Brain microvascular endothelial cell (primary cell): ENCODE measurements at regions not wholly inside any gene's neighbourhood (a gene's known extent, or its start where the extent isn't known, plus 50 kb on each side); places are given as distances from the start of the nearest gene placed in this dataset.

ENCODE experiments used
- DNase-seq: peaks from one replicate; pipeline ENCODE4 v3.0.0-alpha.2; 2020
- H3K27ac ChIP-seq: fragments of 250-450 bp; sonication (Bioruptor Pico); 2 replicates; pipeline ENCODE4 v1.5.1; 2020; ENCODE audit warnings: mild to moderate bottlenecking, moderate library complexity
- H3K27me3 ChIP-seq: fragments of 250-450 bp; sonication (Bioruptor Pico); replicated peaks from 2 replicates; pipeline ENCODE4 v1.5.1; 2020; ENCODE audit warnings: mild to moderate bottlenecking
- H3K36me3 ChIP-seq: fragments of 250-450 bp; sonication (Bioruptor Pico); replicated peaks from 2 replicates; pipeline ENCODE4 v1.5.1; 2020; ENCODE audit warnings: mild to moderate bottlenecking
- H3K4me3 ChIP-seq: 2 replicates; pipeline ENCODE4 v1.5.1; 2011; ENCODE audit warnings: low read depth, mild to moderate bottlenecking, control low read depth, low read length, moderate library complexity
- CTCF ChIP-seq: IDR thresholded peaks from 2 replicates; pipeline ENCODE4 v1.5.1; 2011; ENCODE audit warnings: low read depth, mild to moderate bottlenecking, moderate library complexity, low read length, control low read depth, inconsistent platforms; ENCODE audit errors: missing control alignments
- in situ Hi-C: cut with HindIII; loops from 2 replicates; pipeline ENCODE4 v1.10.0; 2017; ENCODE audit warnings: low sequenced_read_pairs, low pct_ligation_motif_present

GRCh38 chr2:136410673-136411072, 292.7 kb upstream of the CXCR4 start:
- Histone ChIP-seq H3K36me3 (no peaks in the 10 kb centered on the region), H3K27ac (no peak overlapping the region), H3K27me3 (no peaks in the 10 kb centered on the region), H3K4me3 (no peak overlapping the region)
- DNase-seq = no peak
- in situ Hi-C loops = loop anchor here (25.0 kb wide), 1 partner anchor 1427 kb away; no protein-coding TSS in a partner anchor
- no peak for TF ChIP-seq CTCF

GRCh38 chr2:136408795-136409194, 290.8 kb upstream of the CXCR4 start:
- no peak for DNase-seq
- no peak for TF ChIP-seq CTCF
- Histone ChIP-seq H3K4me3 (no peak overlapping the region), H3K27me3 (no peaks in the 10 kb centered on the region), H3K27ac (no peak overlapping the region), H3K36me3 (no peaks in the 10 kb centered on the region)
- in situ Hi-C loops = loop anchor here (25.0 kb wide), 1 partner anchor 1429 kb away; no protein-coding TSS in a partner anchor

- no peak for TF ChIP-seq CTCF
- Histone ChIP-seq H3K27ac (no peak overlapping the region), H3K36me3 (no peaks in the 10 kb centered on the region), H3K4me3 (no peak overlapping the region), H3K27me3 (no peaks in the 10 kb centered on the region)
- DNase-seq = no peak
- in situ Hi-C loops = loop anchor here (25.0 kb wide), 1 partner anchor 1429 kb away; no protein-coding TSS in a partner anchor
Measured at GRCh38 chr2:136407952-136408318, 290.0 kb upstream of the CXCR4 start.

- H3K27me3 ChIP-seq = no peaks in the 10 kb centered on the region
- TF ChIP-seq CTCF = no peak
- in situ Hi-C loops = loop anchor here (25.0 kb wide), 1 partner anchor 1430 kb away; no protein-coding TSS in a partner anchor
- H3K27ac ChIP-seq = no peak overlapping the region
- H3K36me3 ChIP-seq = no peaks in the 10 kb centered on the region
- DNase-seq = no peak
- H3K4me3 ChIP-seq = no peak overlapping the region
Measured at GRCh38 chr2:136407117-136407951, 289.4 kb upstream of the CXCR4 start.

- Histone ChIP-seq H3K27me3 (no peaks in the 10 kb centered on the region), H3K27ac (no peak overlapping the region), H3K36me3 (no peaks in the 10 kb centered on the region), H3K4me3 (no peak overlapping the region)
- no peak for TF ChIP-seq CTCF
- in situ Hi-C loops = loop anchor here (25.0 kb wide), 1 partner anchor 1432 kb away; no protein-coding TSS in a partner anchor
- DNase-seq = no peak
Measured at GRCh38 chr2:136404925-136405324, 287.0 kb upstream of the CXCR4 start.
